Common myeloid progenitor, CD34-positive (primary cell): ENCODE measurements at regions not wholly inside any gene's neighbourhood (a gene's known extent, or its start where the extent isn't known, plus 50 kb on each side); places are given as distances from the start of the nearest gene placed in this dataset.

Source experiments
- CTCF ChIA-PET: fragments of 350-600 bp; sonication (Branson Sonifier 250); formaldehyde crosslinking; loops from one replicate; lab custom pipeline; 2021; ENCODE audit warnings: antibody characterized with exemption; lab: Charles Lee
- POLR2A ChIA-PET: fragments of 350-600 bp; sonication (Branson Sonifier 250); formaldehyde crosslinking; loops from one replicate; lab custom pipeline; 2021; ENCODE audit warnings: antibody characterized with exemption; lab: Charles Lee
- DNase-seq, 3 donors: peaks; one replicate each; pipeline versions ENCODE4 v3.0.0 to v3.0.0-alpha.2; 2013
- H3K27ac ChIP-seq, 2 experiments: 1 replicate in 1 of 2; 2 replicates in 1 of 2; pipeline ENCODE4 v1.7.0; 2013; ENCODE audit warnings: inconsistent platforms in 2 of 2, low read length in 2 of 2, mild to moderate bottlenecking in 2 of 2, low read depth in 1 of 2, moderate library complexity in 1 of 2; ENCODE audit not compliant: severe bottlenecking in 2 of 2, insufficient read depth in 1 of 2, poor library complexity in 1 of 2
- H3K27me3 ChIP-seq, 5 experiments: replicated peaks in 2 of 5; 1 replicate in 3 of 5; 2 replicates in 2 of 5; pipeline versions ENCODE4 v1.6.1 to v1.7.0; 2013; ENCODE audit warnings: low read length in 4 of 5, mild to moderate bottlenecking in 2 of 5, moderate library complexity in 2 of 5, inconsistent platforms in 1 of 5; ENCODE audit not compliant: insufficient read depth in 5 of 5, control insufficient read depth in 4 of 5
- H3K36me3 ChIP-seq, 4 experiments: 1 replicate in 2 of 4; 2 replicates in 2 of 4; pipeline versions ENCODE4 v1.6.1 to v1.7.0; 2013; ENCODE audit warnings: low read length in 3 of 4, control low read depth in 1 of 4, mild to moderate bottlenecking in 1 of 4; ENCODE audit not compliant: control insufficient read depth in 4 of 4, insufficient read depth in 4 of 4
- H3K4me1 ChIP-seq, 4 experiments: 1 replicate in 3 of 4; 2 replicates in 1 of 4; pipeline versions ENCODE4 v1.6.1 to v1.7.1; 2013; ENCODE audit warnings: low read length in 3 of 4, mild to moderate bottlenecking in 3 of 4, control low read depth in 1 of 4, inconsistent platforms in 1 of 4, moderate library complexity in 1 of 4; ENCODE audit not compliant: control insufficient read depth in 4 of 4, insufficient read depth in 4 of 4; ENCODE audit errors: control extremely low read depth in 1 of 4
- H3K4me3 ChIP-seq, 7 experiments: 1 replicate in 4 of 7; 2 replicates in 3 of 7; pipeline versions ENCODE4 v1.5.1 to v1.7.0; 2013; ENCODE audit warnings: mild to moderate bottlenecking in 7 of 7, low read length in 6 of 7, moderate library complexity in 6 of 7, inconsistent platforms in 2 of 7, low read depth in 2 of 7, control low read depth in 1 of 7; ENCODE audit not compliant: insufficient read depth in 4 of 7, control insufficient read depth in 1 of 7; ENCODE audit errors: extremely low read depth in 1 of 7
- H3K9me3 ChIP-seq, 5 experiments: 1 replicate in 4 of 5; 2 replicates in 1 of 5; pipeline versions ENCODE4 v1.6.1 to v1.7.1; 2013; ENCODE audit warnings: low read length in 4 of 5, mild to moderate bottlenecking in 2 of 5, inconsistent platforms in 1 of 5, low read depth in 1 of 5, moderate library complexity in 1 of 5; ENCODE audit not compliant: control insufficient read depth in 4 of 5, insufficient read depth in 2 of 5; ENCODE audit errors: control extremely low read depth in 1 of 5
- WGBS: methylation state at CpG from one replicate; pipeline ENCODE4 v1.1.5; 2013; ENCODE audit not compliant: insufficient coverage; 5-methylcytosine and 5-hydroxymethylcytosine counted together

DNA sequence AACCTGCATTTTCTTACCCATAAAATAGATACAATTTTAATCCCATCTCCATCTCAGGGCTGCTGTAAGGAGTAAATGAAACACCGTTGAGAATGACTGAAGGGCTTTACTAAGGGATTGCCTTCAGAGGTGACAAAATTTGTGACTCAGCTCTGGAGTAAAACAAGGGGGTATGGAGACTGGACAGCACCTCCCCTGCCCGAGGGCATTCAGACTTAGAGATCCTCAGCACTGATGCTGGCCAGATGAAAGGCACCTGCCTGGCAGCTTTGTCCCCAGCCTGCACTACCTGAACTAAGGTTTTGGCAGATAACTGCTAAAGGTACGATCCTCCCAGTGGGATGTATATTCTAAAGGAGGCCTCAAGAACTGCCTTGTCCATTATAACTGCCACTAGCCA is 84.7 kb upstream of the CALM2 start:
- WGBS = 96% methylated on average over 2 of the region's 3 CpGs
- DNase-seq = no peak
- peaks cover 0 to 2% (median 0%) of the 10 kb centered on the region in 5 experiments for H3K9me3 ChIP-seq
- H3K4me1 ChIP-seq = peaks cover 0 to 5% (median 2%) of the 10 kb centered on the region in 4 experiments
- H3K4me3 ChIP-seq = no peak overlapping the region
- POLR2A ChIA-PET = no interaction called here
- H3K36me3 ChIP-seq = no peaks in the 10 kb centered on the region
- no peaks in the 10 kb centered on the region for H3K27me3 ChIP-seq
- CTCF ChIA-PET = interaction anchor here (0.7 to 1.1 kb wide), 3 partner anchors 11 to 66 kb away, joined by 3 read pairs; no protein-coding TSS in a partner anchor
- no peak overlapping the region for H3K27ac ChIP-seq

DNA sequence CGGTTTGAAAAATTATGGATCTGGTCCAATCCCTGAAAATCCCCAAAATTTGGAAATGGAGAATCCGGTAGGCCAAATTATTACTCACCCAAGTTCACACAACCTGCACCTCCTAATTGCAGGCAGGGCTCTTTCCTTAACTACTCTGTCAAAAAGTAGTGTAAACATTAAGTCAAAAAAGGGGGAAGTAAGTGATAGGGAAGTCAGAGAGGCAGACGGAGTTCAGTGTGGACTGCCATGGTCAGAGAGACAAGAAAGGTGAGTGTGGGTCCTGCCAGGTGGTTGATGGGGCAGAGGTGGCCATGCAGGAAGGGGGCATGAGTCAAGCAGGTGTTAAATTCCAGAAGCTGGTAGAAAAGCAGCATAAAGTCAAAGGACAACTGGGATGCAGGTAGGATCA is 83.5 kb upstream of the CALM2 start:
- no peaks in the 10 kb centered on the region for H3K36me3 ChIP-seq
- H3K27me3 ChIP-seq = no peaks in the 10 kb centered on the region
- no peak overlapping the region for H3K27ac ChIP-seq
- WGBS = 51% methylated on average over 2 of the region's 3 CpGs
- ChIA-PET CTCF (interaction anchor here (0.9 to 1.4 kb wide), 2 partner anchors 29 to 32 kb away, joined by 3 read pairs; no protein-coding TSS in a partner anchor), POLR2A (no interaction called here)
- peak in 2 of 3 donors; percentile 28 to 46 for DNase-seq
- peaks cover 0 to 5% (median 2%) of the 10 kb centered on the region in 4 experiments for H3K4me1 ChIP-seq
- H3K4me3 ChIP-seq = no peak overlapping the region
- H3K9me3 ChIP-seq = peaks cover 0 to 2% (median 0%) of the 10 kb centered on the region in 5 experiments

DNA sequence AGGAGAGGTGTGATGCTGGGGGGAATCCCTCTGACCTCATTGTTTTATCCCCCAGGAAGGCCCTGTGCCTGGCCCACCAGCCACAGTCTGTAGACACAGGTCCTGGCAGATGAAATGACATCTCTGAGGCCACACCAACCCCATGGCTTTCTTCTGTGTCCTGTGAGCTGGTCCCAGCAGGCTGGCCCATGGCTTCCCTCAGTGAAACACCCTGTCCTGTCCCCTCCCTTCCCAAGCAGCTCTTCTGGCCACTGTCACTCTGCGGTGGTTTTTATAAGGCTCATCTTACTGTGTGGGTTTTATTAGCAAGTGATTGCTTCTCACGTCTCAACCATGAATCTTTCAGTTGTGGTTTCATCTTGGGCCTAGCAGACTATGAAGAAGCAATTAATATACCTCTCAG is 81.6 kb upstream of the CALM2 start:
- ChIA-PET POLR2A (interaction anchor here (0.5 kb wide), 1 partner anchor 57 kb away, joined by 3 read pairs; no protein-coding TSS in a partner anchor), CTCF (interaction anchor here (0.7 kb wide), 2 partner anchors 148 to 242 kb away, joined by 3 read pairs; no protein-coding TSS in a partner anchor)
- 83% methylated on average over 2 of the region's 2 CpGs for WGBS

DNA sequence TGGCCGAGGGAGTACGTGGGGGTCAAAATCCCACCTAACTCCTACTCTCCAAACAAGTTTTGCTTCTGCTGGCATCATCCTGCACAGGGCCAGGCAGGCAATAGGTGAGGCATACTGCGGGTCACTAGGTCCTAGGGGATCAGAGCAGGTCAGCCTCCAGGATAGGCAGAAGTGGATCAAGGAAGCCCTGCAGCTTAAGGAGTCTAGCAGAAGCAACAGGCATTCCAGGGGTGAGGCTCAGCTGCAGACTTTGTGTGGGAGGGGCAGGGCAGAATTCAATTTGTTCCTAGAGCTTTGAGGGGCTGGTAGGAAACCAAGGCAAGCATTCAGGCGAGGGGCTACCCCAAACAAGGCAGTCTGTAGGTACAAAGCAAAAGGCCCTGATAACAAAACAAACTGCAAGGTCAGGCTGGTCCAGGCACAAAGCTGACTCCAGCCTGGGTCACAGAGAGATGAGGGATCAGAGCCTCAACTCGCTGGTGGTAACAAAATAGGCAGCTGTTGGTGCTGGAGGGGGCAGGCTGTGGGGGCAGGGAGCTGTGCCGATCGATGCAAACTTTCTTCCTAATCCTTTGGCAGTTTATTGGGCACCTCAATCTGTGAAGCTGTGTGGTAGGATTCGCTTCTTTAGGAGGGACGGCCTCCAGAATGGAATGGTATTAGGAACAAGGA is 80.2 kb upstream of the CALM2 start:
- 95% methylated on average over 5 of the region's 9 CpGs for WGBS
- CTCF ChIA-PET = interaction anchor here (0.6 kb wide), 1 partner anchor 61 kb away, joined by 3 read pairs; no protein-coding TSS in a partner anchor
- DNase-seq = no peak
- POLR2A ChIA-PET = no interaction called here
- peaks cover 0 to 6% (median 3%) of the 10 kb centered on the region in 4 experiments for H3K4me1 ChIP-seq
- peaks cover 0 to 2% (median 0%) of the 10 kb centered on the region in 5 experiments for H3K9me3 ChIP-seq
- H3K4me3 ChIP-seq = no peak overlapping the region
- no peak overlapping the region for H3K27ac ChIP-seq
- no peaks in the 10 kb centered on the region for H3K27me3 ChIP-seq
- no peaks in the 10 kb centered on the region for H3K36me3 ChIP-seq

More for the DNA sequence above, 81.6 kb upstream of the CALM2 start:
- DNase-seq = peak in 1 of 3 donors; percentile 14
- no peaks in the 10 kb centered on the region for H3K36me3 ChIP-seq
- peaks cover 0 to 2% (median 0%) of the 10 kb centered on the region in 5 experiments for H3K9me3 ChIP-seq
- no peaks in the 10 kb centered on the region for H3K27me3 ChIP-seq
- peaks cover 0 to 6% (median 3%) of the 10 kb centered on the region in 4 experiments for H3K4me1 ChIP-seq
- H3K4me3 ChIP-seq = no peak overlapping the region
- H3K27ac ChIP-seq = no peak overlapping the region

DNA sequence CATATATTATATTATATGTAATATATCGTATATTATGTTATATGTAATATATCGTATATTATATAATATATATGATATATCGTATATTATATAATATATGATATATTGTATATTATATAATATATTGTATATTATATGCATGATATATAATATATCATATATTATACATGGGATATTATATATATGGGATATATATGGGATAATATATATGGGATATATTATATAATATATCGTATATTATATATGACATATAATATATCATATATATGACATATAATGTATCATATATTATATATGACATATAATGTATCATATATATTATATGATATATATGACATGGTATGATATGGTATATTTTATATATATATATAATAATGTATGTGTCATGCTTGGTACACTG is 79.5 kb upstream of the CALM2 start:
- Histone ChIP-seq H3K4me1 (peaks cover 0 to 6% (median 3%) of the 10 kb centered on the region in 4 experiments), H3K9me3 (peaks cover 0 to 2% (median 0%) of the 10 kb centered on the region in 5 experiments), H3K4me3 (no peak overlapping the region), H3K36me3 (no peaks in the 10 kb centered on the region), H3K27ac (no peak overlapping the region), H3K27me3 (no peaks in the 10 kb centered on the region)
- ChIA-PET POLR2A (no interaction called here), CTCF (no interaction called here)
- no CpG with 5 or more reads among the region's 4 CpGs for WGBS
- DNase-seq = no peak

DNA sequence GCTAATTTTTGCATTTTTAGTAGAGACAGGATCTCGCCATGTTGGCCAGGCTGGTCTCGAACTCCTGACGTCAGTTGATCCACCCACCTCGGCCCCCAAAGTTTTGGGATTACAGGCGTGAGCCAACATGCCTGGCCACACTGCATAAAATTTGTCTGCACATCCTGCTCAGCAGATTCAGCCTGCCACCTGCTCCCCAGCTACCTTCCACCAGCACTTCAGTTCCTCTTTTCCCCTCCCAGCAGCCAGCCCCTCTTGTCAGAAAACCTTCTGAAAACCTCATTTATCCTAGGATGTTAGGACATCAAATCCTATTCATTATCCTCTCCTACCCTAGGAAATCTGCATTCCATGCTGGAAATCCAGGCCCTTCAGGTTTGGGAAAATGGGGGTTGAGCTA is 78.2 kb upstream of the CALM2 start:
- no peak overlapping the region for H3K27ac ChIP-seq
- DNase-seq = peak; percentile 42 to 84 (median 78)
- H3K27me3 ChIP-seq = no peaks in the 10 kb centered on the region
- H3K9me3 ChIP-seq = no peaks in the 10 kb centered on the region
- H3K4me1 ChIP-seq = peaks cover 0 to 3% (median 0%) of the 10 kb centered on the region in 4 experiments
- CTCF ChIA-PET = interaction anchor here (0.6 to 1.3 kb wide), 5 partner anchors 8 to 145 kb away, joined by 3 to 4 read pairs (median 4); no protein-coding TSS in a partner anchor
- WGBS = 30% methylated on average over 5 of the region's 5 CpGs
- H3K36me3 ChIP-seq = no peaks in the 10 kb centered on the region
- POLR2A ChIA-PET = no interaction called here
- H3K4me3 ChIP-seq = no peak overlapping the region

DNA sequence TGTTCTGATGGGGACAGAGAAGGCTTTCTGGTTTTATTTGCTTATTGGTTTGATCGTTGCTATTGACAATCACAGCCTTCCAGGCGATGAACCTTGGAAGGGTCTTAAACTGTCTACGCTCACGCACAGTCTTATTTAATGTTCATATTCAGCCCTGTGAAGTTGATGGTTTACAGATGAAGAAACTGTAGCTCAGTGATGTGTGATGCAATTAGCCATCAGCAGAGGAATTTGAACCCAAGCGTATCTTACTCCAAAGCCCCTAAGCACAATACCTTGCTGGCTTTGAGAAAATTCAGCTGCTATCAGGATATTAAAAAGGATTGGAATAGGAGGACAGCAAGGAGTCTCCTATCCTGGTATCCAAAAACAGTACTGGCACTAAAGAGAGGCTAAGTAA is 77.1 kb upstream of the CALM2 start:
- 94% methylated on average over 4 of the region's 5 CpGs for WGBS
- no peaks in the 10 kb centered on the region for H3K9me3 ChIP-seq
- H3K4me1 ChIP-seq = peaks cover 0 to 3% (median 0%) of the 10 kb centered on the region in 4 experiments
- H3K27ac ChIP-seq = no peak overlapping the region
- H3K27me3 ChIP-seq = no peaks in the 10 kb centered on the region
- H3K4me3 ChIP-seq = no peak overlapping the region
- ChIA-PET CTCF (interaction anchor here (0.7 to 1.3 kb wide), 3 partner anchors 9 to 82 kb away, joined by 3 to 4 read pairs (median 3); no protein-coding TSS in a partner anchor), POLR2A (interaction anchor here (0.6 kb wide), 1 partner anchor 211 kb away, joined by 3 read pairs; no protein-coding TSS in a partner anchor)
- DNase-seq = no peak
- H3K36me3 ChIP-seq = no peaks in the 10 kb centered on the region
